ENCODE measurements at regions not wholly inside any gene's neighbourhood (a gene's known extent, or its start where the extent isn't known, plus 50 kb on each side); places are given as distances from the start of the nearest gene placed in this dataset.

DNA sequence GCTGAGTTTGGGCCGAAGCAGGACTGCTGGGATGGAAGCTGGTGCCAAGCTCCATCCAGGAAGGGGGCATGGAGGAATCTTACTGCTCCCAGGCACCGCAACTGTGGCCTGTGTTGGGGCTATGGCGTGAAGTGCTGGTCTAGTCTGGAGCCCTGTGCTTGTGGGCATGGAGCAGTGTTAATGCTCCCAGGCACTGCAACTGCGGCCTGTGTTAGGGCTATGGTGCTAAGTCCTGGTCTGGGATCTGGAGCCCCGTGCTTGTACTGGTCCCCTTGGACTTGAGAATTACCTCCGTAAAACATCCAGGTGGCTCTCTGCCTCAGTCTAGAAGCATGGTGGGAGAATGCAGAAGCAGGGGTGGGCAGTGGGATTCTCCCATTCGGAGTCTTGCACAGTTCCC lies 1379.4 kb upstream of the ACVR2A start:
- Mint-ChIP-seq H3K4me3 (no peak overlapping the region), H3K27me3 (ENCODE audit: insufficient read depth, low read depth, poor library complexity) (no peaks in the 10 kb centered on the region)
- H3K4me1 ChIP-seq (ENCODE audit: insufficient read depth), result peaks cover 16% of the 10 kb centered on the region; the same call in 1 of the 2 replicates

DNA sequence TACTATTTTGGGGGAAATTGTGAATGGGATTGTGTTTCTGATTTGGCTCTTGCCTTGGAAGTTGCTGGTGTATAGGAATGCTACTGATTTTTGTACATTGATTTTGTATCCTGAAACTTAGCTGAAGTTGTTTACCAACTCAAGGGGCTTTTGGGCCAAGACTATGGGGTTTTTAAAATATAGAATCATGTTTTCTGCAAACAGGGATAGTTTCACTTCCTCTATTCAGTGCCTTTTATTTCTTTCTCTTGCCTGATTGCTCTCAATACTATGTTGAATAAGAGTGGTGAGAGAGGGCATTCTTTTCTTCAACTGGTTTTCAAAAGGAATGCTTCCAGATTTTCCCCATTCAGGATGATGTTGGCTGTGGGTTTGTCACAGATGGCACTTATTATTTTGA lies 1383.8 kb upstream of the ACVR2A start:
- Histone ChIP-seq H3K27me3 (ENCODE audit: insufficient read depth) (no peaks in the 10 kb centered on the region), H3K4me1 (ENCODE audit: insufficient read depth) (no peaks in the 10 kb centered on the region), H3K36me3 (ENCODE audit: insufficient read depth) (0 out of 2 replicates have a peak, but pooled peaks cover 7% of the 10 kb centered on the region), H3K9me2 (ENCODE audit: insufficient read depth) (peaks cover 13% of the 10 kb centered on the region), H3K79me2 (replicated peaks; ENCODE audit: insufficient read depth) (no peaks in the 10 kb centered on the region), H3F3A (replicated peaks; ENCODE audit: low read depth) (no peaks in the 10 kb centered on the region), H3K4me3 (no peak overlapping the region), H2AFZ (0 out of 2 replicates have a peak overlapping the region, but pooled peaks have one; percentile 3), H4K20me1 (replicated peaks; ENCODE audit: insufficient read depth) (no peaks in the 10 kb centered on the region), H3K27ac (ENCODE audit: low read depth) (no peak overlapping the region), H3K4me2 (no peak overlapping the region)
- no peak overlapping the region for H3K27ac Mint-ChIP-seq
- peaks cover 47% of the 10 kb centered on the region for H3K9me3 Mint-ChIP-seq
- no peak overlapping the region for H3K4me3 Mint-ChIP-seq
- H3K36me3 Mint-ChIP-seq (ENCODE audit: low read depth), result peaks cover 54% of the 10 kb centered on the region
- ATAC-seq (no peak), DNase-seq (ENCODE audit: low spot score) (no peak)
- H3K4me1 Mint-ChIP-seq, result no peaks in the 10 kb centered on the region; the same call in 2 of the 3 replicates
- no peaks in the 10 kb centered on the region for H3K27me3 Mint-ChIP-seq (ENCODE audit: insufficient read depth, low read depth, poor library complexity)
- TF ChIP-seq NANOG (IDR thresholded peaks at IDR 0.05; ENCODE audit: borderline replicate concordance), result no peak
- no peak for TF ChIP-seq ZNF331 (CRISPR knock-in tag; IDR thresholded peaks at IDR 0.05; ENCODE audit: low read depth)
- no peak for TF ChIP-seq EZH2phosphoT487 (IDR thresholded peaks at IDR 0.05; ENCODE audit: unreplicated experiment)
- no peak for TF ChIP-seq POLR2AphosphoS5 (IDR thresholded peaks at IDR 0.05; ENCODE audit: low read depth)
- TF ChIP-seq CREB1 (CRISPR knock-in tag; IDR thresholded peaks at IDR 0.05; ENCODE audit: low read depth), result no peak
- TF ChIP-seq, protein P1, sequence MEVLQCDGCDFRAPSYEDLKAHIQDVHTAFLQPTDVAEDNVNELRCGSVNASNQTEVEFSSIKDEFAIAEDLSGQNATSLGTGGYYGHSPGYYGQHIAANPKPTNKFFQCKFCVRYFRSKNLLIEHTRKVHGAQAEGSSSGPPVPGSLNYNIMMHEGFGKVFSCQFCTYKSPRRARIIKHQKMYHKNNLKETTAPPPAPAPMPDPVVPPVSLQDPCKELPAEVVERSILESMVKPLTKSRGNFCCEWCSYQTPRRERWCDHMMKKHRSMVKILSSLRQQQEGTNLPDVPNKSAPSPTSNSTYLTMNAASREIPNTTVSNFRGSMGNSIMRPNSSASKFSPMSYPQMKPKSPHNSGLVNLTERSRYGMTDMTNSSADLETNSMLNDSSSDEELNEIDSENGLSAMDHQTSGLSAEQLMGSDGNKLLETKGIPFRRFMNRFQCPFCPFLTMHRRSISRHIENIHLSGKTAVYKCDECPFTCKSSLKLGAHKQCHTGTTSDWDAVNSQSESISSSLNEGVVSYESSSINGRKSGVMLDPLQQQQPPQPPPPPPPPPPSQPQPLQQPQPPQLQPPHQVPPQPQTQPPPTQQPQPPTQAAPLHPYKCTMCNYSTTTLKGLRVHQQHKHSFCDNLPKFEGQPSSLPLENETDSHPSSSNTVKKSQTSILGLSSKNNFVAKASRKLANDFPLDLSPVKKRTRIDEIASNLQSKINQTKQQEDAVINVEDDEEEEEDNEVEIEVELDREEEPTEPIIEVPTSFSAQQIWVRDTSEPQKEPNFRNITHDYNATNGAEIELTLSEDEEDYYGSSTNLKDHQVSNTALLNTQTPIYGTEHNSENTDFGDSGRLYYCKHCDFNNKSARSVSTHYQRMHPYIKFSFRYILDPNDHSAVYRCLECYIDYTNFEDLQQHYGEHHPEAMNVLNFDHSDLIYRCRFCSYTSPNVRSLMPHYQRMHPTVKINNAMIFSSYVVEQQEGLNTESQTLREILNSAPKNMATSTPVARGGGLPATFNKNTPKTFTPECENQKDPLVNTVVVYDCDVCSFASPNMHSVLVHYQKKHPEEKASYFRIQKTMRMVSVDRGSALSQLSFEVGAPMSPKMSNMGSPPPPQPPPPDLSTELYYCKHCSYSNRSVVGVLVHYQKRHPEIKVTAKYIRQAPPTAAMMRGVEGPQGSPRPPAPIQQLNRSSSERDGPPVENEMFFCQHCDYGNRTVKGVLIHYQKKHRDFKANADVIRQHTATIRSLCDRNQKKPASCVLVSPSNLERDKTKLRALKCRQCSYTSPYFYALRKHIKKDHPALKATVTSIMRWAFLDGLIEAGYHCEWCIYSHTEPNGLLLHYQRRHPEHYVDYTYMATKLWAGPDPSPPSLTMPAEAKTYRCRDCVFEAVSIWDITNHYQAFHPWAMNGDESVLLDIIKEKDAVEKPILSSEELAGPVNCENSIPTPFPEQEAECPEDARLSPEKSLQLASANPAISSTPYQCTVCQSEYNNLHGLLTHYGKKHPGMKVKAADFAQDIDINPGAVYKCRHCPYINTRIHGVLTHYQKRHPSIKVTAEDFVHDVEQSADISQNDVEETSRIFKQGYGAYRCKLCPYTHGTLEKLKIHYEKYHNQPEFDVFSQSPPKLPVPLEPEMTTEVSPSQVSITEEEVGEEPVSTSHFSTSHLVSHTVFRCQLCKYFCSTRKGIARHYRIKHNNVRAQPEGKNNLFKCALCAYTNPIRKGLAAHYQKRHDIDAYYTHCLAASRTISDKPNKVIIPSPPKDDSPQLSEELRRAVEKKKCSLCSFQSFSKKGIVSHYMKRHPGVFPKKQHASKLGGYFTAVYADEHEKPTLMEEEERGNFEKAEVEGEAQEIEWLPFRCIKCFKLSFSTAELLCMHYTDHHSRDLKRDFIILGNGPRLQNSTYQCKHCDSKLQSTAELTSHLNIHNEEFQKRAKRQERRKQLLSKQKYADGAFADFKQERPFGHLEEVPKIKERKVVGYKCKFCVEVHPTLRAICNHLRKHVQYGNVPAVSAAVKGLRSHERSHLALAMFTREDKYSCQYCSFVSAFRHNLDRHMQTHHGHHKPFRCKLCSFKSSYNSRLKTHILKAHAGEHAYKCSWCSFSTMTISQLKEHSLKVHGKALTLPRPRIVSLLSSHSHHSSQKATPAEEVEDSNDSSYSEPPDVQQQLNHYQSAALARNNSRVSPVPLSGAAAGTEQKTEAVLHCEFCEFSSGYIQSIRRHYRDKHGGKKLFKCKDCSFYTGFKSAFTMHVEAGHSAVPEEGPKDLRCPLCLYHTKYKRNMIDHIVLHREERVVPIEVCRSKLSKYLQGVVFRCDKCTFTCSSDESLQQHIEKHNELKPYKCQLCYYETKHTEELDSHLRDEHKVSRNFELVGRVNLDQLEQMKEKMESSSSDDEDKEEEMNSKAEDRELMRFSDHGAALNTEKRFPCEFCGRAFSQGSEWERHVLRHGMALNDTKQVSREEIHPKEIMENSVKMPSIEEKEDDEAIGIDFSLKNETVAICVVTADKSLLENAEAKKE (CRISPR knock-in tag; IDR thresholded peaks at IDR 0.05), result no peak
- TF ChIP-seq, protein P2, sequence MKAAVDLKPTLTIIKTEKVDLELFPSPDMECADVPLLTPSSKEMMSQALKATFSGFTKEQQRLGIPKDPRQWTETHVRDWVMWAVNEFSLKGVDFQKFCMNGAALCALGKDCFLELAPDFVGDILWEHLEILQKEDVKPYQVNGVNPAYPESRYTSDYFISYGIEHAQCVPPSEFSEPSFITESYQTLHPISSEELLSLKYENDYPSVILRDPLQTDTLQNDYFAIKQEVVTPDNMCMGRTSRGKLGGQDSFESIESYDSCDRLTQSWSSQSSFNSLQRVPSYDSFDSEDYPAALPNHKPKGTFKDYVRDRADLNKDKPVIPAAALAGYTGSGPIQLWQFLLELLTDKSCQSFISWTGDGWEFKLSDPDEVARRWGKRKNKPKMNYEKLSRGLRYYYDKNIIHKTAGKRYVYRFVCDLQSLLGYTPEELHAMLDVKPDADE (IDR thresholded peaks at IDR 0.05), result no peak
- no peak for TF ChIP-seq STAT1 (IDR thresholded peaks at IDR 0.05; ENCODE audit: unreplicated experiment)
- no peak for TF ChIP-seq JUNB (IDR thresholded peaks at IDR 0.05; ENCODE audit: unreplicated experiment)
- TF ChIP-seq, protein P3, sequence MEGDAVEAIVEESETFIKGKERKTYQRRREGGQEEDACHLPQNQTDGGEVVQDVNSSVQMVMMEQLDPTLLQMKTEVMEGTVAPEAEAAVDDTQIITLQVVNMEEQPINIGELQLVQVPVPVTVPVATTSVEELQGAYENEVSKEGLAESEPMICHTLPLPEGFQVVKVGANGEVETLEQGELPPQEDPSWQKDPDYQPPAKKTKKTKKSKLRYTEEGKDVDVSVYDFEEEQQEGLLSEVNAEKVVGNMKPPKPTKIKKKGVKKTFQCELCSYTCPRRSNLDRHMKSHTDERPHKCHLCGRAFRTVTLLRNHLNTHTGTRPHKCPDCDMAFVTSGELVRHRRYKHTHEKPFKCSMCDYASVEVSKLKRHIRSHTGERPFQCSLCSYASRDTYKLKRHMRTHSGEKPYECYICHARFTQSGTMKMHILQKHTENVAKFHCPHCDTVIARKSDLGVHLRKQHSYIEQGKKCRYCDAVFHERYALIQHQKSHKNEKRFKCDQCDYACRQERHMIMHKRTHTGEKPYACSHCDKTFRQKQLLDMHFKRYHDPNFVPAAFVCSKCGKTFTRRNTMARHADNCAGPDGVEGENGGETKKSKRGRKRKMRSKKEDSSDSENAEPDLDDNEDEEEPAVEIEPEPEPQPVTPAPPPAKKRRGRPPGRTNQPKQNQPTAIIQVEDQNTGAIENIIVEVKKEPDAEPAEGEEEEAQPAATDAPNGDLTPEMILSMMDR (conservative IDR thresholded peaks at IDR 0.05; ENCODE audit: low read depth in 2 of 2), result no peak

More for the DNA sequence above, 1379.4 kb upstream of the ACVR2A start:
- H3K36me3 ChIP-seq (ENCODE audit: insufficient read depth), result 0 out of 2 replicates have a peak, but pooled peaks cover 3% of the 10 kb centered on the region
- no peak for TF ChIP-seq ZNF331 (CRISPR knock-in tag; IDR thresholded peaks at IDR 0.05; ENCODE audit: low read depth)
- H3K27ac ChIP-seq (ENCODE audit: low read depth), result no peak overlapping the region
- H2AFZ ChIP-seq, result no peak overlapping the region
- Mint-ChIP-seq H3K4me1 (peaks cover 6% of the 10 kb centered on the region), H3K9me3 (peaks cover 16% of the 10 kb centered on the region), H3K27ac (no peak overlapping the region), H3K36me3 (ENCODE audit: low read depth) (peaks cover 29% of the 10 kb centered on the region)
- peaks cover 14% of the 10 kb centered on the region; the same call in 1 of the 2 replicates for H3K9me2 ChIP-seq (ENCODE audit: insufficient read depth)
- no peaks in the 10 kb centered on the region for H3F3A ChIP-seq (replicated peaks; ENCODE audit: low read depth)
- H3K4me2 ChIP-seq, result no peak overlapping the region
- ATAC-seq (no peak), DNase-seq (ENCODE audit: low spot score) (no peak)
- no peaks in the 10 kb centered on the region for H4K20me1 ChIP-seq (replicated peaks; ENCODE audit: insufficient read depth)
- no peak overlapping the region for H3K4me3 ChIP-seq
- no peaks in the 10 kb centered on the region for H3K79me2 ChIP-seq (replicated peaks; ENCODE audit: insufficient read depth)
- no peaks in the 10 kb centered on the region for H3K27me3 ChIP-seq (ENCODE audit: insufficient read depth)

All from GM23338 (cell line).